CD4-positive, alpha-beta T cell treated with Interleukin-1 beta for 1 hour (primary cell): ENCODE measurements at regions not wholly inside any gene's neighbourhood (a gene's known extent, or its start where the extent isn't known, plus 50 kb on each side); places are given as distances from the start of the nearest gene placed in this dataset.

Experiments
- DNase-seq, 2 donors: peaks; one replicate each; pipeline ENCODE4 v3.0.0-alpha.2; 2020 to 2022

GRCh38 chr1:4916610-4917009 lies 262.2 kb downstream of the AJAP1 start:
- no peak for DNase-seq

- no peak for DNase-seq
Observed at GRCh38 chr1:4915154-4915553, 260.7 kb downstream of the AJAP1 start.

- no peak for DNase-seq
Observed at GRCh38 chr1:4908486-4908885, 254.1 kb downstream of the AJAP1 start.

- no peak for DNase-seq
Observed at GRCh38 chr1:4894566-4894965, 240.2 kb downstream of the AJAP1 start.

GRCh38 chr1:4880626-4881025 lies 226.2 kb downstream of the AJAP1 start:
- DNase-seq = no peak

- no peak for DNase-seq
Observed at GRCh38 chr1:4877426-4877825, 223.0 kb downstream of the AJAP1 start.

GRCh38 chr1:4871373-4871772 lies 217.0 kb downstream of the AJAP1 start:
- no peak for DNase-seq

GRCh38 chr1:4868521-4868920 lies 214.1 kb downstream of the AJAP1 start:
- no peak for DNase-seq

- no peak for DNase-seq
Observed at GRCh38 chr1:4856396-4856795, 202.0 kb downstream of the AJAP1 start.

GRCh38 chr1:4854367-4854766 lies 200.0 kb downstream of the AJAP1 start:
- no peak for DNase-seq

- DNase-seq = no peak
Observed at GRCh38 chr1:4853904-4854303, 199.5 kb downstream of the AJAP1 start.

- DNase-seq = no peak
Observed at GRCh38 chr1:4851385-4852065, 197.1 kb downstream of the AJAP1 start.

GRCh38 chr1:4848431-4848830 lies 194.0 kb downstream of the AJAP1 start:
- no peak for DNase-seq

GRCh38 chr1:4847711-4848110 lies 193.3 kb downstream of the AJAP1 start:
- DNase-seq = no peak
